Stomach (tissue), 4 donors: ENCODE measurements at regions not wholly inside any gene's neighbourhood (a gene's known extent, or its start where the extent isn't known, plus 50 kb on each side); places are given as distances from the start of the nearest gene placed in this dataset.
"Not testable (repeated sequence)": the region's sequence is repeated elsewhere in the genome, so short reads cannot be mapped to it uniquely, and the experiment has no call there.

ENCODE experiments used
- CTCF ChIP-seq, 7 experiments: fragments of 450-650 bp in 4 of 7; fragments of 200-600 bp in 3 of 7; sonication (generic) in 3 of 7; IDR thresholded peaks; one replicate each; pipeline ENCODE4 v1.5.1; 2016 to 2019; ENCODE audit warnings: antibody characterized with exemption in 7 of 7, control low read depth in 2 of 7, mild to moderate bottlenecking in 1 of 7
- EP300 ChIP-seq: sonication (generic); formaldehyde crosslinking; IDR thresholded peaks from one replicate; pipeline ENCODE4 v1.6.1; 2017; ENCODE audit warnings: antibody characterized with exemption
- POLR2A ChIP-seq, 4 donors: fragments of 450-650 bp; IDR thresholded peaks; one replicate each; pipeline ENCODE4 v1.6.1; 2016; ENCODE audit warnings: antibody characterized with exemption in 4 of 4, control low read depth in 2 of 4, mild to moderate bottlenecking in 1 of 4, moderate library complexity in 1 of 4

- not testable (repeated sequence) for TF ChIP-seq POLR2A (IDR thresholded peaks at IDR 0.05); CTCF (IDR thresholded peaks at IDR 0.05); EP300
Observed at GRCh38 chr3:144506375-144506774, 534.8 kb downstream of the DIPK2A start.
